A549 (cell line): ENCODE measurements at regions not wholly inside any gene's neighbourhood (a gene's known extent, or its start where the extent isn't known, plus 50 kb on each side); places are given as distances from the start of the nearest gene placed in this dataset.
"Not testable (repeated sequence)": the region's sequence is repeated elsewhere in the genome, so short reads cannot be mapped to it uniquely, and the experiment has no call there.

Experiments used
- ATAC-seq, 2 experiments: fragments of 200-7000 bp in 1 of 2; fragments of >200 bp in 1 of 2; cut with Nextera tagmentation in 1 of 2; cut with Tn5 transposase in 1 of 2; 3 replicates each; pipeline versions ENCODE4 v1.8.0 to v1.9.1; 2018 to 2020; ENCODE audit warnings: mild to moderate bottlenecking in 1 of 2, moderate library complexity in 1 of 2
- CTCF ChIA-PET: fragments of 300-600 bp; sonication (Branson Sonifier 250); formaldehyde crosslinking; extraction: SDS; loops from one replicate; lab custom pipeline; 2021; ENCODE audit warnings: antibody characterized with exemption, inconsistent platforms; lab: Yijun Ruan, JAX
- POLR2A ChIA-PET: fragments of 350-600 bp; formaldehyde crosslinking; extraction: SDS; loops from one replicate; lab custom pipeline; 2021; ENCODE audit warnings: antibody characterized with exemption, inconsistent platforms; lab: Yijun Ruan, JAX
- DNase-seq, 2 experiments: peaks; one replicate each; pipeline versions ENCODE4 v3.0.0 to v3.0.0-alpha.2; 2011 to 2016; ENCODE audit warnings: low read depth in 1 of 2, low spot score in 1 of 2
- FAIRE-seq: peaks from 2 replicates; lab custom pipeline; 2011; peaks lifted over from hg19 to GRCh38; lab: Jason Lieb, UNC
- H3K27ac ChIP-seq, 2 experiments: fragments of >200 bp; sonication (Bioruptor Twin); formaldehyde crosslinking; 3 replicates each; pipeline ENCODE4 v1.5.1; 2016 to 2017
- H3K4me1 ChIP-seq: fragments of >200 bp; sonication (Bioruptor Twin); formaldehyde crosslinking; 3 replicates; pipeline ENCODE4 v1.6.1; 2016
- H3K4me2 ChIP-seq: fragments of >200 bp; sonication (Bioruptor Twin); formaldehyde crosslinking; 3 replicates; pipeline ENCODE4 v1.6.1; 2016
- H3K4me3 ChIP-seq: fragments of >200 bp; sonication (Bioruptor Twin); formaldehyde crosslinking; 3 replicates; pipeline ENCODE4 v1.5.1; 2016
- H3K9me3 ChIP-seq: fragments of >200 bp; sonication (Bioruptor Twin); formaldehyde crosslinking; 3 replicates; pipeline ENCODE4 v1.6.1; 2016
- CHD4 ChIP-seq: fragments of 200-600 bp; sonication (generic); IDR thresholded peaks from 2 replicates; pipeline ENCODE4 v1.6.1; 2016; ENCODE audit warnings: antibody characterized with exemption, mild to moderate bottlenecking, borderline replicate concordance
- EHMT2 ChIP-seq: fragments of 200-600 bp; sonication (generic); IDR thresholded peaks from 2 replicates; pipeline ENCODE4 v1.6.1; 2016; ENCODE audit warnings: antibody characterized with exemption, low read depth, mild to moderate bottlenecking, moderate library complexity
- ELK1 ChIP-seq: fragments of 150-350 bp; IDR thresholded peaks from 2 replicates; pipeline ENCODE4 v1.6.1; 2014; ENCODE audit warnings: low read depth, mild to moderate bottlenecking, low read length
- GATA3 ChIP-seq: IDR thresholded peaks from 2 replicates; pipeline ENCODE4 v1.6.1; 2012; ENCODE audit warnings: borderline replicate concordance
- HDAC2 ChIP-seq: fragments of 200-600 bp; sonication (generic); IDR thresholded peaks from 2 replicates; pipeline ENCODE4 v1.6.1; 2016
- JUN ChIP-seq, 2 experiments: fragments of >200 bp; sonication (Bioruptor Twin); formaldehyde crosslinking; IDR thresholded peaks; 2 replicates in 1 of 2; 3 replicates in 1 of 2; pipeline ENCODE4 v1.6.1; 2016 to 2017
- JUNB ChIP-seq: fragments of >200 bp; sonication (Bioruptor Twin); formaldehyde crosslinking; IDR thresholded peaks from 2 replicates; pipeline ENCODE4 v1.6.1; 2016
- KDM5A ChIP-seq: fragments of 200-600 bp; sonication (generic); IDR thresholded peaks from 2 replicates; pipeline ENCODE4 v1.6.1; 2016; ENCODE audit warnings: antibody characterized with exemption, mild to moderate bottlenecking
- MAX ChIP-seq: IDR thresholded peaks from 2 replicates; pipeline ENCODE4 v1.6.1; 2012
- MAZ ChIP-seq: fragments of 150-350 bp; IDR thresholded peaks from 2 replicates; pipeline ENCODE4 v1.6.1; 2014; ENCODE audit warnings: antibody characterized with exemption, low read depth, low read length, borderline replicate concordance
- MYC ChIP-seq: IDR thresholded peaks from 2 replicates; pipeline ENCODE4 v1.6.1; 2012; ENCODE audit warnings: mild to moderate bottlenecking, inconsistent platforms, low read length, improper control_type of control experiment, borderline replicate concordance
- NPAS2 ChIP-seq: fragments of 250-450 bp; sonication (Bioruptor Pico); IDR thresholded peaks from 2 replicates; pipeline ENCODE4 v1.8.0; 2022; ENCODE audit warnings: mild to moderate bottlenecking, moderate library complexity, borderline replicate concordance
- RCOR1 ChIP-seq: fragments of 150-350 bp; IDR thresholded peaks from 2 replicates; pipeline ENCODE4 v1.6.1; 2014; ENCODE audit warnings: antibody characterized with exemption, low read length, low read depth
- RFX5 ChIP-seq: fragments of 450-650 bp; IDR thresholded peaks from 2 replicates; pipeline ENCODE4 v1.7.1; 2014; ENCODE audit warnings: antibody characterized with exemption, mild to moderate bottlenecking, moderate library complexity
- SMC3 ChIP-seq: fragments of >200 bp; sonication (Bioruptor Twin); formaldehyde crosslinking; IDR thresholded peaks from 3 replicates; pipeline ENCODE4 v1.6.1; 2018; ENCODE audit warnings: inconsistent platforms
- TFCP2L1 ChIP-seq: fragments of 250-450 bp; sonication (Bioruptor Pico); IDR thresholded peaks from 2 replicates; pipeline ENCODE4 v1.5.0; 2021; ENCODE audit warnings: mild to moderate bottlenecking
- TP53 ChIP-seq: fragments of 250-450 bp; sonication (Bioruptor Pico); IDR thresholded peaks from 2 replicates; pipeline ENCODE4 v1.5.0; 2021; ENCODE audit warnings: mild to moderate bottlenecking, moderate library complexity
- WGBS: methylation state at CpG from one replicate; pipeline ENCODE4 v1.1.6; 2017; ENCODE audit errors: missing lambda C conversion rate; 5-methylcytosine and 5-hydroxymethylcytosine counted together
- TF ChIP-seq, protein P1 (sequence below): fragments of 200-600 bp; sonication (generic); IDR thresholded peaks from 2 replicates; pipeline ENCODE4 v1.6.1; 2016; ENCODE audit warnings: antibody characterized with exemption, mild to moderate bottlenecking, moderate library complexity
- TF ChIP-seq, protein P2 (sequence below): fragments of >200 bp; sonication (Bioruptor Twin); formaldehyde crosslinking; IDR thresholded peaks from 2 replicates; pipeline ENCODE4 v1.6.1; 2016
- TF ChIP-seq, protein P3 (sequence below): fragments of 250-450 bp; sonication (Bioruptor Pico); IDR thresholded peaks from 2 replicates; pipeline ENCODE4 v1.5.0; 2021; ENCODE audit warnings: mild to moderate bottlenecking, moderate library complexity, borderline replicate concordance

- TF ChIP-seq CHD4 (no peak), ELK1 (no peak), JUNB (no peak), RCOR1 (no peak), TFCP2L1 (CRISPR knock-in tag) (no peak)
Measured at GRCh38 chr9:80755586-80755985, 933.8 kb downstream of the TLE1 start (continued).

DNA sequence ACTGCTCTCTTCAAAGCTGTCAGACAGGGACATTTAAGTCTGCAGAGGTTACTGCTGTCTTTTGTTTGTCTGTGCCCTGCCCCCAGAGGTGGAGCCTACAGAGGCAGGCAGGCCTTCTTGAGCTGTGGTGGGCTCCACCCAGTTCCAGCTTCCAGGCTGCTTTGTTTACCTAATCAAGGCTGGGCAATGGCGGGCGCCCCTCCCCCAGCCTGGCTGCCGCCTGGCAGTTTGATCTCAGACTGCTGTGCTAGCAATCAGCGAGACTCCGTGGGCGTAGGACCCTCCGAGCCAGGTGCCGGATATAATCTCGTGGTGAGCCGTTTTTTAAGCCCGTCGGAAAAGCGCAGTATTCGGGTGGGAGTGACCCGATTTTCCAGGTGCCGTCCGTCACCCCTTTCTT lies 942.3 kb downstream of the TLE1 start:
- H3K4me2 ChIP-seq, FAIRE-seq, POLR2A ChIA-PET, DNase-seq, CTCF ChIA-PET, H3K4me1 ChIP-seq, H3K27ac ChIP-seq, H3K4me3 ChIP-seq, ATAC-seq, H3K9me3 ChIP-seq: not testable (repeated sequence)
- 84% methylated on average over 12 of the region's 17 CpGs for WGBS

DNA sequence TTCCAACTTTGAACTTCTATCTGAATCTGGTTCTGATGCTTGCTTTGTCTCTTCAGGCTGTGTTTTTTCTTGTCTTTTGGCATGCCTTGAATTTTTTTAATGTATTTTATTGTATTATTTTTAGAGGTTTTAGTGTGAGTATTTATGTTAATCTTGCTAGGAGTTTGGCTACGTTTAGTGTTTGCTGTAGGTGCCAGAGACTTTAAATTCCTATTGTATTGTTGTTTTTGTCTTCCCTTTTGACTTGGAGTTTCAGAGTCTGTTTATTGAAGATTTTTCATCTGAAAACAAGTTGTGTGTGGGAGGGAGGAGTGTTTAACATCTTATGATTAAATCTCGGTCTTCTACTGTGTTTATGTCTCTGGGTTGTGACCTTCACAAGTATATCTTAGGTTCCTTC lies 956.8 kb downstream of the TLE1 start:
- WGBS, result 18% methylated on average over 2 of the region's 2 CpGs
- no peak for TF ChIP-seq MAX
- TF ChIP-seq MYC, result no peak
- no peak for TF ChIP-seq NPAS2 (CRISPR knock-in tag)
- TF ChIP-seq GATA3, result no peak
- no peak for TF ChIP-seq JUN (IDR thresholded peaks at IDR 0.05)
- TF ChIP-seq TP53, result no peak
- TF ChIP-seq, protein P1, sequence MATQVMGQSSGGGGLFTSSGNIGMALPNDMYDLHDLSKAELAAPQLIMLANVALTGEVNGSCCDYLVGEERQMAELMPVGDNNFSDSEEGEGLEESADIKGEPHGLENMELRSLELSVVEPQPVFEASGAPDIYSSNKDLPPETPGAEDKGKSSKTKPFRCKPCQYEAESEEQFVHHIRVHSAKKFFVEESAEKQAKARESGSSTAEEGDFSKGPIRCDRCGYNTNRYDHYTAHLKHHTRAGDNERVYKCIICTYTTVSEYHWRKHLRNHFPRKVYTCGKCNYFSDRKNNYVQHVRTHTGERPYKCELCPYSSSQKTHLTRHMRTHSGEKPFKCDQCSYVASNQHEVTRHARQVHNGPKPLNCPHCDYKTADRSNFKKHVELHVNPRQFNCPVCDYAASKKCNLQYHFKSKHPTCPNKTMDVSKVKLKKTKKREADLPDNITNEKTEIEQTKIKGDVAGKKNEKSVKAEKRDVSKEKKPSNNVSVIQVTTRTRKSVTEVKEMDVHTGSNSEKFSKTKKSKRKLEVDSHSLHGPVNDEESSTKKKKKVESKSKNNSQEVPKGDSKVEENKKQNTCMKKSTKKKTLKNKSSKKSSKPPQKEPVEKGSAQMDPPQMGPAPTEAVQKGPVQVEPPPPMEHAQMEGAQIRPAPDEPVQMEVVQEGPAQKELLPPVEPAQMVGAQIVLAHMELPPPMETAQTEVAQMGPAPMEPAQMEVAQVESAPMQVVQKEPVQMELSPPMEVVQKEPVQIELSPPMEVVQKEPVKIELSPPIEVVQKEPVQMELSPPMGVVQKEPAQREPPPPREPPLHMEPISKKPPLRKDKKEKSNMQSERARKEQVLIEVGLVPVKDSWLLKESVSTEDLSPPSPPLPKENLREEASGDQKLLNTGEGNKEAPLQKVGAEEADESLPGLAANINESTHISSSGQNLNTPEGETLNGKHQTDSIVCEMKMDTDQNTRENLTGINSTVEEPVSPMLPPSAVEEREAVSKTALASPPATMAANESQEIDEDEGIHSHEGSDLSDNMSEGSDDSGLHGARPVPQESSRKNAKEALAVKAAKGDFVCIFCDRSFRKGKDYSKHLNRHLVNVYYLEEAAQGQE, result no peak
- no peak for TF ChIP-seq MAZ
- no peak overlapping the region for H3K4me2 ChIP-seq
- ChIA-PET POLR2A (no interaction called here), CTCF (no interaction called here)
- H3K4me1 ChIP-seq, result no peaks in the 10 kb centered on the region
- DNase-seq (no peak), FAIRE-seq (no peak), ATAC-seq (no peak)
- H3K27ac ChIP-seq, result no peak overlapping the region
- no peak overlapping the region for H3K4me3 ChIP-seq
- no peaks in the 10 kb centered on the region; the same call in 2 of the 3 replicates for H3K9me3 ChIP-seq

DNA sequence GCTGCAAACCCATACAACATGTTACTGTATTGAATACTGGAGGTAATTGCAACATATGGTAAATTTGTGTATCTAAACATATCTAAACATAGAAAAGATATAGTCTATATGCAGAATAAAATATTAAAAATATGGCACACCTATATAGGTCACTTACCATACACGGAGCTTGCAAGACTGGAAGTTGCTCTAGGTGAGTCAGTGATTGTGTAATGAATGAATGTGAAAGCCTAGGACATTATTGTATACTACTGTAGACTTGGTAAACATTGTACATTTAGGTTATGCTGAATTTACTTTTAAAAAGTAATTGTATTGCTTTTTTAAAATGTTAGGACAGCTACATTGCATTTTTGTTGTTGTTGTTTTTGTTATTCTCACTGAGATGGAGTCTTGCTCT lies 968.8 kb downstream of the TLE1 start:
- Histone ChIP-seq H3K27ac (no peak overlapping the region), H3K4me1 (no peaks in the 10 kb centered on the region), H3K4me3 (no peak overlapping the region), H3K4me2 (no peak overlapping the region), H3K9me3 (peaks cover 6% of the 10 kb centered on the region; the same call in 2 of the 3 replicates)
- ATAC-seq (no peak), FAIRE-seq (no peak), DNase-seq (no peak)
- ChIA-PET CTCF (no interaction called here), POLR2A (no interaction called here)
- WGBS, result 5% methylated on average over 1 of the region's 1 CpG
- TF ChIP-seq EHMT2 (no peak), SMC3 (no peak), MYC (no peak), JUN (IDR thresholded peaks at IDR 0.05) (no peak), RFX5 (no peak), TFCP2L1 (CRISPR knock-in tag) (no peak), HDAC2 (no peak), KDM5A (no peak)
- TF ChIP-seq, protein P2, sequence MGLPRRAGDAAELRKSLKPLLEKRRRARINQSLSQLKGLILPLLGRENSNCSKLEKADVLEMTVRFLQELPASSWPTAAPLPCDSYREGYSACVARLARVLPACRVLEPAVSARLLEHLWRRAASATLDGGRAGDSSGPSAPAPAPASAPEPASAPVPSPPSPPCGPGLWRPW, result no peak
- TF ChIP-seq, protein P3, sequence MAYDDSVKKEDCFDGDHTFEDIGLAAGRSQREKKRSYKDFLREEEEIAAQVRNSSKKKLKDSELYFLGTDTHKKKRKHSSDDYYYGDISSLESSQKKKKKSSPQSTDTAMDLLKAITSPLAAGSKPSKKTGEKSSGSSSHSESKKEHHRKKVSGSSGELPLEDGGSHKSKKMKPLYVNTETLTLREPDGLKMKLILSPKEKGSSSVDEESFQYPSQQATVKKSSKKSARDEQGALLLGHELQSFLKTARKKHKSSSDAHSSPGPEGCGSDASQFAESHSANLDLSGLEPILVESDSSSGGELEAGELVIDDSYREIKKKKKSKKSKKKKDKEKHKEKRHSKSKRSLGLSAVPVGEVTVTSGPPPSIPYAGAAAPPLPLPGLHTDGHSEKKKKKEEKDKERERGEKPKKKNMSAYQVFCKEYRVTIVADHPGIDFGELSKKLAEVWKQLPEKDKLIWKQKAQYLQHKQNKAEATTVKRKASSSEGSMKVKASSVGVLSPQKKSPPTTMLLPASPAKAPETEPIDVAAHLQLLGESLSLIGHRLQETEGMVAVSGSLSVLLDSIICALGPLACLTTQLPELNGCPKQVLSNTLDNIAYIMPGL, result no peak
